GM12873 (cell line): ENCODE measurements at regions not wholly inside any gene's neighbourhood (a gene's known extent, or its start where the extent isn't known, plus 50 kb on each side); places are given as distances from the start of the nearest gene placed in this dataset.

Source experiments
- TF ChIP-seq, protein P1 (sequence below): IDR thresholded peaks from 2 replicates; pipeline ENCODE4 v1.5.1; 2012; ENCODE audit warnings: low read depth, mild to moderate bottlenecking, moderate library complexity, low read length, control low read depth; ENCODE audit not compliant: insufficient read depth; ENCODE audit errors: missing control alignments

GRCh38 chr16:52819808-52820207 lies 232.9 kb downstream of the CHD9NB start:
- TF ChIP-seq, protein P1, sequence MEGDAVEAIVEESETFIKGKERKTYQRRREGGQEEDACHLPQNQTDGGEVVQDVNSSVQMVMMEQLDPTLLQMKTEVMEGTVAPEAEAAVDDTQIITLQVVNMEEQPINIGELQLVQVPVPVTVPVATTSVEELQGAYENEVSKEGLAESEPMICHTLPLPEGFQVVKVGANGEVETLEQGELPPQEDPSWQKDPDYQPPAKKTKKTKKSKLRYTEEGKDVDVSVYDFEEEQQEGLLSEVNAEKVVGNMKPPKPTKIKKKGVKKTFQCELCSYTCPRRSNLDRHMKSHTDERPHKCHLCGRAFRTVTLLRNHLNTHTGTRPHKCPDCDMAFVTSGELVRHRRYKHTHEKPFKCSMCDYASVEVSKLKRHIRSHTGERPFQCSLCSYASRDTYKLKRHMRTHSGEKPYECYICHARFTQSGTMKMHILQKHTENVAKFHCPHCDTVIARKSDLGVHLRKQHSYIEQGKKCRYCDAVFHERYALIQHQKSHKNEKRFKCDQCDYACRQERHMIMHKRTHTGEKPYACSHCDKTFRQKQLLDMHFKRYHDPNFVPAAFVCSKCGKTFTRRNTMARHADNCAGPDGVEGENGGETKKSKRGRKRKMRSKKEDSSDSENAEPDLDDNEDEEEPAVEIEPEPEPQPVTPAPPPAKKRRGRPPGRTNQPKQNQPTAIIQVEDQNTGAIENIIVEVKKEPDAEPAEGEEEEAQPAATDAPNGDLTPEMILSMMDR = no peak

DNA sequence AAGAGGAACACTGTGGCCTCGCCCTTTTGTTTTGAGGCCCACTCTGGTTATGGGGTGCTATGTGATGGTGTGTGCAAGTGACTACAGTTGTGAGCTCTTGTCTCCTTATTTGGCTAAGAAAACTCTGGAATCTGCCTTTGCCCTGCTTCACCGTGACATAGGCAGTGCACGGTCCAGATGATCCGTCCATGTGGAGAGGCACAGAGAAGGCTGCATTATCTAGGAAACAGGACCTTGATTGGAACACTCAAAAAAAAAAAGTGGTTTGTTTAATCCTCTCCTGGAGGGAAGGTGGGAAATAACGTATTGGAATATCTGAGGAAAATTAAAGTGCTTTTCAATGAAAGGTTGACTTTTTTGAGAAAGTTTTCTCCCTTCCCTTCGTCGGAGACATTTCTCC lies 233.3 kb downstream of the CHD9NB start:
- TF ChIP-seq, protein P1 = no peak

DNA sequence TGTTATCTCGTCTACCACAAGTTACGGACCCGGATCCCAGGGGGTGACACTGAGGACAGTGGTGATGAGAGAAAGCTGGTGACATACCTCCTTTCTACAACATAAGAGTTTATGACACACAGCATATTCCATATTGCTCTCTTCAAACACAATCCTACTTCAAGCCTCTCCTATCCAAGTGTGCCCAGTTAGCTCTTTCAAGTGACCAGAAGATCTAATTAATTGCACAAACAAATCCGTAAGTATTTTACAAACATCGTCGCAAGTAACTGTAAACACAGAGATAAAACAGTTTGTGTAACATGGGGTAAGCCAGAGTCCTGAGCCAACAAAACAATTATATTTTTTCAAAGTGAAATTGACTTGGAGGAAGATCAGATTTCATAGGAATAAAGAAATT lies 235.0 kb downstream of the CHD9NB start:
- TF ChIP-seq, protein P1 = no peak

DNA sequence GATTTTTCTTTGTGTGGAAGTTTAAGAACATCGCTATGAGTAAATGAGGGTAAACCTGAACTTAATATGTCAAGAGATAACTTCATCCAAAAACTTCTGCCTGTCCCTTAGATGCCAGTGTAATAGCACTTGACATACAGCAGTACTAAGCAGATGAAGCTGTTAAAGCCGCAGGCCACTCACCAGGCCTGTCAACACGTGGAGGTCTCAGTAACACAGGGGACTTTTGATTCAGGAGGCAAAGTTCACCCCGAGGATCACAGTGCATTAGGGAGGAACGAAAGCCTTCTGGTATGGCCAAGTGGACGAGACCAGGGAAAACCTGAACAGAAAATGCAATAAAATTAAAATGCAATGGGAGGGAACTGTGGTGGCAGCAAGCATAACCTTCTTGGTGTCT lies 235.7 kb downstream of the CHD9NB start:
- TF ChIP-seq, protein P1 = no peak

DNA sequence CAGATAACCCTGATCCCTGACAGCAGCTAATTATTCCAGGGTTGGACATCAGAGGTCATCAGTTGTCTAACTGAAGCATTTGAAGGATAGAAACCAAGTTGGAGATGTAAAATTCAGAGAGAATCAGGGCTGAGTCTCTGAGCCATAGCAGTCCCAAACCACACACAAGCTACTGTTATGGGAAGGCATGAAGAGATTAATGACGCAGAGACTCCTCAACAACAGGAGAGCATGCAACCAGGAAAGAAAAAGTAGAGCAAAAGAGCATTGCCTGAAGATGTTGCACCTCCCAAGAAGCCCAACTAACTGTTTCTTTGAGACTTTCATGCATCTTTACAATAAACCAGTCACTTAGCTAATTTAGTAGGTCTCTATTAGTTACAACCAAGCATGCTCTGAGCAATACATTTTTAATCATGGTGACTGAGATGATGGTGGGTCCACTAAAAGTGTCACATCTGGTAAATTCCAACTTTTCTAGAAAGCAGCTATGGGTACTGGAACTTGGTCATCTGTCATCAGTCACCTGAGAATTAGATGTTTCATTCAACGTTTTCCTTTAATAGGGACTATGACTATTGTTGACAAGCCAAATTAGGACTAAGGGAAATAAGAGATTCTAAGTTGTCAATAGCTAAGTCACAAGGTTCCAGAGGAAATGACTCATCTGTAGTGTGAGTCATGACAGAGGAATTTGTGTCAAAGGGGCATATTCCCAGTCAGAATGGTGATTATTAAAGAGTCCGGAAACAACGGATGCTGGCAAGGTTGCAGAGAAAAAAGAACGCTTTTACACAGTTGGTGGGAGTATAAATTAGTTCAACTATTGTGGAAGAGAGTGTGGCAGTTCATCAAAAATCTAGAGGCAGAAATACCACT lies 239.8 kb downstream of the CHD9NB start:
- TF ChIP-seq, protein P1 = no peak

- TF ChIP-seq, protein P1 = no peak
Observed at GRCh38 chr16:52805559-52806168, 247.0 kb downstream of the CHD9NB start.

GRCh38 chr16:52800432-52800831 lies 252.3 kb downstream of the CHD9NB start:
- TF ChIP-seq, protein P1 = no peak
